Smooth muscle cell (in vitro differentiated cells): ENCODE measurements at regions not wholly inside any gene's neighbourhood (a gene's known extent, or its start where the extent isn't known, plus 50 kb on each side); places are given as distances from the start of the nearest gene placed in this dataset.

Experiments
- DNase-seq: peaks from one replicate; lab custom pipeline; 2025; ENCODE audit not compliant: unreplicated experiment; lab: John Stamatoyannopoulos, UW
- H2AFZ ChIP-seq: fragments of 200-600 bp; sonication (generic); 2 replicates; pipeline ENCODE4 v1.6.0; 2016; ENCODE audit warnings: antibody characterized with exemption, low read depth, mild to moderate bottlenecking
- H3F3A ChIP-seq: fragments of 200-600 bp; sonication (generic); 2 replicates; pipeline ENCODE4 v1.6.0; 2017; ENCODE audit warnings: antibody characterized with exemption, low read depth
- H3K27ac ChIP-seq: fragments of 200-600 bp; sonication (generic); 2 replicates; pipeline ENCODE4 v1.5.1; 2016; ENCODE audit warnings: low read depth, mild to moderate bottlenecking
- H3K27me3 ChIP-seq: fragments of 200-600 bp; sonication (generic); 2 replicates; pipeline ENCODE4 v1.6.1; 2016; ENCODE audit warnings: low read depth, mild to moderate bottlenecking
- H3K36me3 ChIP-seq: fragments of 200-600 bp; sonication (generic); 2 replicates; pipeline ENCODE4 v1.5.1; 2016; ENCODE audit warnings: low read depth
- H3K4me1 ChIP-seq: fragments of 200-600 bp; sonication (generic); 2 replicates; pipeline ENCODE4 v1.5.1; 2016; ENCODE audit warnings: low read depth
- H3K4me2 ChIP-seq: fragments of 200-600 bp; sonication (generic); 2 replicates; pipeline ENCODE4 v1.6.0; 2016; ENCODE audit warnings: mild to moderate bottlenecking
- H3K4me3 ChIP-seq: fragments of 200-600 bp; sonication (generic); 2 replicates; pipeline ENCODE4 v1.5.1; 2016; ENCODE audit warnings: mild to moderate bottlenecking
- H3K79me2 ChIP-seq: fragments of 200-600 bp; sonication (generic); 2 replicates; pipeline ENCODE4 v1.6.0; 2016; ENCODE audit warnings: low read depth, mild to moderate bottlenecking
- H3K9ac ChIP-seq: fragments of 200-600 bp; sonication (generic); 2 replicates; pipeline ENCODE4 v1.6.0; 2016; ENCODE audit warnings: low read depth
- H3K9me3 ChIP-seq: fragments of 200-600 bp; sonication (generic); replicated peaks from 2 replicates; pipeline ENCODE4 v1.5.1; 2016; ENCODE audit warnings: low read depth
- H4K20me1 ChIP-seq: fragments of 200-600 bp; sonication (generic); 2 replicates; pipeline ENCODE4 v1.6.0; 2016; ENCODE audit warnings: low read depth
- CTCF ChIP-seq: fragments of 200-600 bp; sonication (generic); IDR thresholded peaks from 2 replicates; pipeline ENCODE4 v1.5.1; 2017; ENCODE audit warnings: borderline replicate concordance, mild to moderate bottlenecking, antibody characterized with exemption; ENCODE audit not compliant: insufficient read depth, poor library complexity, severe bottlenecking
- WGBS: methylation state at CpG from one replicate; pipeline ENCODE4 v1.1.7; 2016; ENCODE audit warnings: low lambda C conversion rate; 5-methylcytosine and 5-hydroxymethylcytosine counted together

GRCh38 chr16:73504591-73505575, 457.0 kb upstream of the ZFHX3 start:
- Histone ChIP-seq H3K4me2 (no peak overlapping the region), H3K4me1 (peaks cover 8% of the 10 kb centered on the region), H4K20me1 (no peaks in the 10 kb centered on the region), H3K27me3 (peaks cover 20% of the 10 kb centered on the region), H2AFZ (no peak overlapping the region), H3K36me3 (no peaks in the 10 kb centered on the region), H3K27ac (no peak overlapping the region), H3K4me3 (no peak overlapping the region), H3K9me3 (no peaks in the 10 kb centered on the region), H3F3A (no peaks in the 10 kb centered on the region), H3K79me2 (no peaks in the 10 kb centered on the region), H3K9ac (no peak overlapping the region)
- no peak for DNase-seq
- no peak for TF ChIP-seq CTCF
- WGBS = 89% methylated on average over 20 of the region's 20 CpGs

- no peak overlapping the region for H3K4me2 ChIP-seq
- no peak overlapping the region for H2AFZ ChIP-seq
- H3K79me2 ChIP-seq = no peaks in the 10 kb centered on the region
- H3K4me1 ChIP-seq = peaks cover 8% of the 10 kb centered on the region
- no peak for TF ChIP-seq CTCF
- H3K27ac ChIP-seq = no peak overlapping the region
- no peaks in the 10 kb centered on the region for H3K36me3 ChIP-seq
- WGBS = 93% methylated on average over 8 of the region's 8 CpGs
- H4K20me1 ChIP-seq = no peaks in the 10 kb centered on the region
- no peaks in the 10 kb centered on the region for H3F3A ChIP-seq
- no peak overlapping the region for H3K9ac ChIP-seq
- DNase-seq = no peak
- no peak overlapping the region for H3K4me3 ChIP-seq
- H3K9me3 ChIP-seq = no peaks in the 10 kb centered on the region
- H3K27me3 ChIP-seq = peaks cover 20% of the 10 kb centered on the region
These were observed 455.2 kb upstream of the ZFHX3 start for GRCh38 chr16:73503093-73503492.

- Histone ChIP-seq H3K79me2 (no peaks in the 10 kb centered on the region), H3K9me3 (no peaks in the 10 kb centered on the region), H3K27ac (no peak overlapping the region), H3K4me3 (no peak overlapping the region), H3F3A (no peaks in the 10 kb centered on the region), H3K36me3 (no peaks in the 10 kb centered on the region), H3K9ac (no peak overlapping the region), H3K4me2 (no peak overlapping the region), H3K27me3 (peaks cover 12% of the 10 kb centered on the region), H4K20me1 (no peaks in the 10 kb centered on the region), H3K4me1 (no peaks in the 10 kb centered on the region), H2AFZ (no peak overlapping the region)
- TF ChIP-seq CTCF = no peak
- 93% methylated on average over 10 of the region's 10 CpGs for WGBS
- DNase-seq = no peak
These were observed 451.3 kb upstream of the ZFHX3 start for GRCh38 chr16:73499276-73499675.
